Muscle layer of colon (tissue), 2 donors: ENCODE measurements at regions not wholly inside any gene's neighbourhood (a gene's known extent, or its start where the extent isn't known, plus 50 kb on each side); places are given as distances from the start of the nearest gene placed in this dataset.
A peak's percentile ranks its signal among the peaks of the same experiment; 100 is the strongest.

ENCODE experiments used
- H3K27ac ChIP-seq: one replicate; pipeline ENCODE4 v1.7.0; 2013; ENCODE audit warnings: low read depth, mild to moderate bottlenecking, low read length, moderate library complexity
- H3K27me3 ChIP-seq, 2 donors: one replicate each; pipeline ENCODE4 v1.7.0; 2013; ENCODE audit warnings: low read length in 2 of 2, mild to moderate bottlenecking in 2 of 2; ENCODE audit not compliant: insufficient read depth in 2 of 2, control insufficient read depth in 1 of 2
- H3K36me3 ChIP-seq: one replicate; pipeline ENCODE4 v1.7.0; 2013; ENCODE audit warnings: mild to moderate bottlenecking, low read length; ENCODE audit not compliant: insufficient read depth
- H3K4me1 ChIP-seq: one replicate; pipeline ENCODE4 v1.7.0; 2013; ENCODE audit warnings: mild to moderate bottlenecking, low read length; ENCODE audit not compliant: insufficient read depth
- H3K4me3 ChIP-seq, 2 donors: one replicate each; pipeline ENCODE4 v1.7.0; 2013; ENCODE audit warnings: low read length in 2 of 2, low read depth in 1 of 2, mild to moderate bottlenecking in 1 of 2, moderate library complexity in 1 of 2
- H3K9ac ChIP-seq: one replicate; pipeline ENCODE4 v1.7.0; 2013; ENCODE audit warnings: low read length
- H3K9me3 ChIP-seq: one replicate; pipeline ENCODE4 v1.7.0; 2013; ENCODE audit warnings: mild to moderate bottlenecking, low read length
- donor health status: abdominal sarcoma.
- donor health status: Adenocarcinoma of cecum.

GRCh38 chr3:77795013-77795412, 755.1 kb downstream of the ROBO2 start:
- Histone ChIP-seq H3K4me3 (no peak overlapping the region), H3K9me3 (no peaks in the 10 kb centered on the region), H3K27me3 (no peaks in the 10 kb centered on the region), H3K4me1 (no peaks in the 10 kb centered on the region), H3K36me3 (no peaks in the 10 kb centered on the region), H3K27ac (no peak overlapping the region), H3K9ac (no peak overlapping the region)

GRCh38 chr3:77799278-77799677, 759.4 kb downstream of the ROBO2 start:
- Histone ChIP-seq H3K4me1 (no peaks in the 10 kb centered on the region), H3K9me3 (no peaks in the 10 kb centered on the region), H3K36me3 (no peaks in the 10 kb centered on the region), H3K9ac (no peak overlapping the region), H3K4me3 (no peak overlapping the region), H3K27me3 (no peaks in the 10 kb centered on the region), H3K27ac (no peak overlapping the region)

- no peak overlapping the region for H3K4me3 ChIP-seq
Measured at GRCh38 chr3:77800893-77801292, 761.0 kb downstream of the ROBO2 start.

GRCh38 chr3:77807312-77807711, 767.4 kb downstream of the ROBO2 start:
- no peak overlapping the region for H3K27ac ChIP-seq
- H3K9me3 ChIP-seq, result no peaks in the 10 kb centered on the region
- H3K27me3 ChIP-seq, result no peaks in the 10 kb centered on the region
- H3K4me1 ChIP-seq, result no peaks in the 10 kb centered on the region
- H3K9ac ChIP-seq, result no peak overlapping the region
- H3K36me3 ChIP-seq, result no peaks in the 10 kb centered on the region
- H3K4me3 ChIP-seq, result no peak overlapping the region

More at GRCh38 chr3:77800893-77801292, 761.0 kb downstream of the ROBO2 start:
- Histone ChIP-seq H3K4me1 (no peaks in the 10 kb centered on the region), H3K9ac (no peak overlapping the region), H3K27ac (no peak overlapping the region), H3K9me3 (no peaks in the 10 kb centered on the region), H3K36me3 (no peaks in the 10 kb centered on the region), H3K27me3 (no peaks in the 10 kb centered on the region)

- Histone ChIP-seq H3K36me3 (no peaks in the 10 kb centered on the region), H3K4me3 (no peak overlapping the region), H3K4me1 (no peaks in the 10 kb centered on the region), H3K9me3 (no peaks in the 10 kb centered on the region), H3K27me3 (no peaks in the 10 kb centered on the region), H3K9ac (no peak overlapping the region), H3K27ac (no peak overlapping the region)
Measured at GRCh38 chr3:77814845-77815244, 774.9 kb downstream of the ROBO2 start.

GRCh38 chr3:77815467-77815866, 775.6 kb downstream of the ROBO2 start:
- no peaks in the 10 kb centered on the region for H3K9me3 ChIP-seq
- H3K36me3 ChIP-seq, result no peaks in the 10 kb centered on the region
- no peak overlapping the region for H3K27ac ChIP-seq
- no peak overlapping the region for H3K4me3 ChIP-seq
- no peaks in the 10 kb centered on the region for H3K4me1 ChIP-seq
- H3K9ac ChIP-seq, result no peak overlapping the region
- no peaks in the 10 kb centered on the region for H3K27me3 ChIP-seq

- H3K9ac ChIP-seq, result no peak overlapping the region
- H3K27me3 ChIP-seq, result no peaks in the 10 kb centered on the region
- no peaks in the 10 kb centered on the region for H3K36me3 ChIP-seq
- no peak overlapping the region for H3K27ac ChIP-seq
- no peaks in the 10 kb centered on the region for H3K9me3 ChIP-seq
- no peaks in the 10 kb centered on the region for H3K4me1 ChIP-seq
- no peak overlapping the region for H3K4me3 ChIP-seq
Measured at GRCh38 chr3:77816366-77816765, 776.5 kb downstream of the ROBO2 start.

GRCh38 chr3:77825001-77825827, 785.3 kb downstream of the ROBO2 start:
- H3K9me3 ChIP-seq, result no peaks in the 10 kb centered on the region
- no peak overlapping the region for H3K9ac ChIP-seq
- H3K27me3 ChIP-seq, result no peaks in the 10 kb centered on the region
- H3K27ac ChIP-seq, result no peak overlapping the region
- H3K4me3 ChIP-seq, result no peak overlapping the region
- no peaks in the 10 kb centered on the region for H3K36me3 ChIP-seq
- H3K4me1 ChIP-seq, result no peaks in the 10 kb centered on the region

GRCh38 chr3:77835921-77836320, 796.0 kb downstream of the ROBO2 start:
- H3K9ac ChIP-seq, result peak overlapping the region; percentile 8
- H3K36me3 ChIP-seq, result no peaks in the 10 kb centered on the region
- no peaks in the 10 kb centered on the region for H3K9me3 ChIP-seq
- peaks cover 12% of the 10 kb centered on the region for H3K4me1 ChIP-seq
- no peak overlapping the region for H3K27ac ChIP-seq
- no peak overlapping the region for H3K4me3 ChIP-seq
- H3K27me3 ChIP-seq, result no peaks in the 10 kb centered on the region

GRCh38 chr3:77837456-77838025, 797.6 kb downstream of the ROBO2 start:
- Histone ChIP-seq H3K9ac (no peak overlapping the region), H3K4me3 (no peak overlapping the region), H3K4me1 (peaks cover 12% of the 10 kb centered on the region), H3K36me3 (no peaks in the 10 kb centered on the region), H3K27ac (no peak overlapping the region), H3K27me3 (no peaks in the 10 kb centered on the region), H3K9me3 (no peaks in the 10 kb centered on the region)

GRCh38 chr3:77859156-77859555, 819.3 kb downstream of the ROBO2 start:
- no peak overlapping the region for H3K4me3 ChIP-seq
- no peak overlapping the region for H3K9ac ChIP-seq
- no peak overlapping the region for H3K27ac ChIP-seq
- H3K9me3 ChIP-seq, result no peaks in the 10 kb centered on the region
- no peaks in the 10 kb centered on the region for H3K27me3 ChIP-seq
- no peaks in the 10 kb centered on the region for H3K4me1 ChIP-seq
- H3K36me3 ChIP-seq, result no peaks in the 10 kb centered on the region

GRCh38 chr3:77868725-77869124, 828.8 kb downstream of the ROBO2 start:
- Histone ChIP-seq H3K4me3 (no peak overlapping the region), H3K9ac (no peak overlapping the region), H3K9me3 (no peaks in the 10 kb centered on the region), H3K36me3 (no peaks in the 10 kb centered on the region), H3K4me1 (no peaks in the 10 kb centered on the region), H3K27ac (no peak overlapping the region), H3K27me3 (no peaks in the 10 kb centered on the region)
